ENCODE measurements at regions not wholly inside any gene's neighbourhood (a gene's known extent, or its start where the extent isn't known, plus 50 kb on each side); places are given as distances from the start of the nearest gene placed in this dataset.

DNA sequence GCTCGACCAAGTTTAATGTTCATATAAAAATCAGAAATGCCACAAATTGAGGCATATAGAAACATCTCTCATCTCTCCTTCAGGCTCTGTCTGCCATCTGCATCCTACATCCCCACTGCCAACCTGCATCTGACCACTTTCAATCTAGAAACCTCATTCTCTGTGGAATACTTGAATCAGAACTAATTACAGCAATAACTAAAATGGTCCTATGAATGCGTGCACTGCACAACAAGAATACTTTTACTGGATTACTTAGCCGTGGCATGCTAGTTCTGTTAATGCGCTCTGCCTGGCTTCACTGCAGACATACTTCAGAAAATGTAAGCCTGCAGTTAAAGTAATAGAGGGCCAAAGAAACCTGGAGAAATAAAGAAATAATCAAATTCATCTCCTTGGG lies 89.8 kb upstream of the NR5A2 start:
- Histone ChIP-seq H3F3A (ENCODE audit: insufficient read depth, low read length) (no peaks in the 10 kb centered on the region), H3K4me2 (ENCODE audit: low read length) (no peak overlapping the region), H3K79me2 (ENCODE audit: insufficient read depth, low read length) (no peaks in the 10 kb centered on the region), H3K27me3 (ENCODE audit: insufficient read depth, low read length) (no peaks in the 10 kb centered on the region), H2AFZ (ENCODE audit: low read length) (no peak overlapping the region), H3K27ac (ENCODE audit: low read depth, low read length, poor library complexity, severe bottlenecking) (no peak overlapping the region), H3K9ac (ENCODE audit: low read length) (no peak overlapping the region), H4K20me1 (ENCODE audit: insufficient read depth, low read length) (no peaks in the 10 kb centered on the region), H3K36me3 (ENCODE audit: insufficient read depth, low read length) (no peaks in the 10 kb centered on the region), H3K9me3 (ENCODE audit: low read length) (no peaks in the 10 kb centered on the region), H3K4me3 (ENCODE audit: low read depth, low read length, poor library complexity, severe bottlenecking) (no peak overlapping the region), H3K4me1 (ENCODE audit: insufficient read depth, low read length, severe bottlenecking) (peaks cover 14% of the 10 kb centered on the region), H3K9me2 (ENCODE audit: low read depth, low read length) (no peaks in the 10 kb centered on the region)
- TF ChIP-seq EZH2 (IDR thresholded peaks at IDR 0.05; ENCODE audit: borderline replicate concordance, low read length), result no peak
- TF ChIP-seq, protein P1, sequence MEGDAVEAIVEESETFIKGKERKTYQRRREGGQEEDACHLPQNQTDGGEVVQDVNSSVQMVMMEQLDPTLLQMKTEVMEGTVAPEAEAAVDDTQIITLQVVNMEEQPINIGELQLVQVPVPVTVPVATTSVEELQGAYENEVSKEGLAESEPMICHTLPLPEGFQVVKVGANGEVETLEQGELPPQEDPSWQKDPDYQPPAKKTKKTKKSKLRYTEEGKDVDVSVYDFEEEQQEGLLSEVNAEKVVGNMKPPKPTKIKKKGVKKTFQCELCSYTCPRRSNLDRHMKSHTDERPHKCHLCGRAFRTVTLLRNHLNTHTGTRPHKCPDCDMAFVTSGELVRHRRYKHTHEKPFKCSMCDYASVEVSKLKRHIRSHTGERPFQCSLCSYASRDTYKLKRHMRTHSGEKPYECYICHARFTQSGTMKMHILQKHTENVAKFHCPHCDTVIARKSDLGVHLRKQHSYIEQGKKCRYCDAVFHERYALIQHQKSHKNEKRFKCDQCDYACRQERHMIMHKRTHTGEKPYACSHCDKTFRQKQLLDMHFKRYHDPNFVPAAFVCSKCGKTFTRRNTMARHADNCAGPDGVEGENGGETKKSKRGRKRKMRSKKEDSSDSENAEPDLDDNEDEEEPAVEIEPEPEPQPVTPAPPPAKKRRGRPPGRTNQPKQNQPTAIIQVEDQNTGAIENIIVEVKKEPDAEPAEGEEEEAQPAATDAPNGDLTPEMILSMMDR (IDR thresholded peaks at IDR 0.05; ENCODE audit: low read length), result no peak

DNA sequence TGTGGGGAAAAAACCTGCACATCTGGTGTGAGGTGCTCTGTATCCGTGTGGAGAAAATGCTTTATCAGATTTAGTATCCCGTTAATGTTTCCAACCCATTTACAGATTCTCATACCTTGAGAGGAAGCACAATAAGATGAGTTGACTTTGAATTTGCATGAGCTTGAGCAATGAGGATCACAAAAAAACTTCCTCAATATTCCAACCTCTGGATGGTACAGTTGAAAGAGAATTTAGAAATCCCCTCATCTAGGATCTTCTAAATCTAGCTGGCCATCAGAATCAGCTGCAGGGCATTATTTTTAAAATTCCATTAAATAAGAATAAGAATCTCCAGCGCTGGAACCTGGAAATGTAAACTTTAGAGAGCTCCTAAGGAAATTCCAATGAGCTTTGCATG lies 82.5 kb upstream of the NR5A2 start:
- no peak for TF ChIP-seq EZH2 (IDR thresholded peaks at IDR 0.05; ENCODE audit: borderline replicate concordance, low read length)
- TF ChIP-seq, protein P1 (IDR thresholded peaks at IDR 0.05; ENCODE audit: low read length), result no peak
- Histone ChIP-seq H3F3A (ENCODE audit: insufficient read depth, low read length) (no peaks in the 10 kb centered on the region), H3K9me2 (ENCODE audit: low read depth, low read length) (no peaks in the 10 kb centered on the region), H3K36me3 (ENCODE audit: insufficient read depth, low read length) (no peaks in the 10 kb centered on the region), H3K79me2 (ENCODE audit: insufficient read depth, low read length) (no peaks in the 10 kb centered on the region), H3K9me3 (ENCODE audit: low read length) (no peaks in the 10 kb centered on the region), H3K9ac (ENCODE audit: low read length) (no peak overlapping the region), H2AFZ (ENCODE audit: low read length) (no peak overlapping the region), H3K4me2 (ENCODE audit: low read length) (no peak overlapping the region), H3K27ac (ENCODE audit: low read depth, low read length, poor library complexity, severe bottlenecking) (no peak overlapping the region), H4K20me1 (ENCODE audit: insufficient read depth, low read length) (no peaks in the 10 kb centered on the region), H3K27me3 (ENCODE audit: insufficient read depth, low read length) (no peaks in the 10 kb centered on the region), H3K4me3 (ENCODE audit: low read depth, low read length, poor library complexity, severe bottlenecking) (no peak overlapping the region), H3K4me1 (ENCODE audit: insufficient read depth, low read length, severe bottlenecking) (peaks cover 38% of the 10 kb centered on the region)

DNA sequence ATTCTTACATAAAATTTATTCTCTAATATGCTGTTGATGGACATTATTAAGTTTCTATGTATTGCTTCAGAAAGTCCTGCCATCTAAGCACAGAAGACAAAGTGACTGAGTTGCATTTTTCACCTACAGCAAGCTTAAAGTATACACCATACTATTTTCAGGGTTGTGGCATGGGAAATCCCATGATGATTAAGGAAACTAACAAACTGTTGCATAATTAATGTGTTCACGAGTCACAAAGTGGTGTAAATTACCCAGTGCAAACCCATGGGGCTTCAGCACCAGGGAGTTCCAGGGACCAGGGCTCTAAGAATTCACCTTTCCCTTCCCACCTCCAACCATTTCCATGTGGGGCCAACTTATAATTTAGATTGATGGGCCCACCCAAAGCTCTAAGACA lies 81.9 kb upstream of the NR5A2 start:
- Histone ChIP-seq H3K9ac (ENCODE audit: low read length) (no peak overlapping the region), H3K9me2 (ENCODE audit: low read depth, low read length) (no peaks in the 10 kb centered on the region), H3F3A (ENCODE audit: insufficient read depth, low read length) (no peaks in the 10 kb centered on the region), H3K27ac (ENCODE audit: low read depth, low read length, poor library complexity, severe bottlenecking) (no peak overlapping the region), H3K4me2 (ENCODE audit: low read length) (no peak overlapping the region), H3K9me3 (ENCODE audit: low read length) (no peaks in the 10 kb centered on the region), H3K36me3 (ENCODE audit: insufficient read depth, low read length) (no peaks in the 10 kb centered on the region), H2AFZ (ENCODE audit: low read length) (no peak overlapping the region), H3K27me3 (ENCODE audit: insufficient read depth, low read length) (no peaks in the 10 kb centered on the region), H3K79me2 (ENCODE audit: insufficient read depth, low read length) (no peaks in the 10 kb centered on the region), H3K4me1 (ENCODE audit: insufficient read depth, low read length, severe bottlenecking) (peaks cover 38% of the 10 kb centered on the region), H4K20me1 (ENCODE audit: insufficient read depth, low read length) (no peaks in the 10 kb centered on the region), H3K4me3 (ENCODE audit: low read depth, low read length, poor library complexity, severe bottlenecking) (no peak overlapping the region)
- TF ChIP-seq, protein P1 (IDR thresholded peaks at IDR 0.05; ENCODE audit: low read length), result no peak
- TF ChIP-seq EZH2 (IDR thresholded peaks at IDR 0.05; ENCODE audit: borderline replicate concordance, low read length), result no peak

All from OCI-LY1 (cell line).